SK-N-SH treated with all-trans-retinoic acid at 6 μM for 48 hours (cell line): ENCODE measurements at regions not wholly inside any gene's neighbourhood (a gene's known extent, or its start where the extent isn't known, plus 50 kb on each side); places are given as distances from the start of the nearest gene placed in this dataset.

Source experiments
- ARNTL ChIP-seq: fragments of 450-650 bp; formaldehyde crosslinking; IDR thresholded peaks from 2 replicates; pipeline ENCODE4 v1.5.0; 2020; ENCODE audit warnings: low read depth, mild to moderate bottlenecking, moderate library complexity, borderline replicate concordance
- CREB5 ChIP-seq: fragments of 250-450 bp; sonication (Bioruptor Pico); IDR thresholded peaks from 2 replicates; pipeline ENCODE4 v1.5.1; 2020; ENCODE audit warnings: low read depth, mild to moderate bottlenecking, moderate library complexity
- CSRNP3 ChIP-seq: fragments of 250-450 bp; sonication (Bioruptor Pico); IDR thresholded peaks from 2 replicates; pipeline ENCODE4 v1.5.1; 2021; ENCODE audit warnings: mild to moderate bottlenecking, moderate library complexity
- ESRRG ChIP-seq: fragments of 250-450 bp; sonication (Bioruptor Pico); IDR thresholded peaks from 2 replicates; pipeline ENCODE4 v1.6.1; 2021; ENCODE audit warnings: mild to moderate bottlenecking
- GLIS3 ChIP-seq: fragments of 250-450 bp; sonication (Bioruptor Pico); IDR thresholded peaks from 2 replicates; pipeline ENCODE4 v1.5.0; 2020; ENCODE audit warnings: mild to moderate bottlenecking, moderate library complexity
- PATZ1 ChIP-seq: fragments of 250-450 bp; sonication (Bioruptor Pico); IDR thresholded peaks from 2 replicates; pipeline ENCODE4 v1.8.0; 2020; ENCODE audit warnings: mild to moderate bottlenecking, moderate library complexity, borderline replicate concordance
- PPARA ChIP-seq: fragments of 250-450 bp; sonication (Bioruptor Pico); IDR thresholded peaks from 2 replicates; pipeline ENCODE4 v1.5.0; 2020; ENCODE audit warnings: mild to moderate bottlenecking, borderline replicate concordance
- SNAI2 ChIP-seq: fragments of 250-450 bp; sonication (Bioruptor Pico); IDR thresholded peaks from 2 replicates; pipeline ENCODE4 v1.5.0; 2020; ENCODE audit warnings: mild to moderate bottlenecking, moderate library complexity
- TOX ChIP-seq: fragments of 250-450 bp; sonication (Bioruptor Pico); IDR thresholded peaks from 2 replicates; pipeline ENCODE4 v1.8.0; 2021; ENCODE audit warnings: mild to moderate bottlenecking, moderate library complexity, borderline replicate concordance
- ZFP3 ChIP-seq: fragments of 250-450 bp; sonication (Bioruptor Pico); IDR thresholded peaks from 2 replicates; pipeline ENCODE4 v1.5.0; 2020; ENCODE audit warnings: mild to moderate bottlenecking, moderate library complexity
- ZFP30 ChIP-seq: fragments of 450-650 bp; formaldehyde crosslinking; IDR thresholded peaks from 2 replicates; pipeline ENCODE4 v1.5.0; 2022; ENCODE audit warnings: mild to moderate bottlenecking, moderate library complexity
- ZNF565 ChIP-seq: fragments of 450-650 bp; formaldehyde crosslinking; conservative IDR thresholded peaks from 2 replicates; pipeline ENCODE4 v1.5.0; 2020; ENCODE audit warnings: low read depth, mild to moderate bottlenecking, moderate library complexity
- ZNF70 ChIP-seq: fragments of 450-650 bp; formaldehyde crosslinking; IDR thresholded peaks from 2 replicates; pipeline ENCODE4 v1.5.0; 2020; ENCODE audit warnings: mild to moderate bottlenecking, moderate library complexity
- ZNF8 ChIP-seq: fragments of 450-650 bp; formaldehyde crosslinking; IDR thresholded peaks from 2 replicates; pipeline ENCODE4 v1.5.0; 2020; ENCODE audit warnings: mild to moderate bottlenecking, moderate library complexity

GRCh38 chr3:8204331-8204730, 297.3 kb upstream of the LMCD1 start:
- TF ChIP-seq CREB5 (CRISPR knock-in tag): no peak
- TF ChIP-seq ZNF8 (CRISPR knock-in tag): no peak
- TF ChIP-seq CSRNP3: no peak
- TF ChIP-seq TOX (CRISPR knock-in tag): no peak
- TF ChIP-seq PATZ1 (CRISPR knock-in tag): no peak
- no peak for TF ChIP-seq ZNF565
- no peak for TF ChIP-seq ZFP30 (CRISPR knock-in tag)
- no peak for TF ChIP-seq ZNF70 (CRISPR knock-in tag)
- no peak for TF ChIP-seq SNAI2 (CRISPR knock-in tag)
- TF ChIP-seq GLIS3: no peak
- no peak for TF ChIP-seq ZFP3
- TF ChIP-seq ESRRG (CRISPR knock-in tag): no peak
- no peak for TF ChIP-seq ARNTL
- TF ChIP-seq PPARA: no peak
